Trophoblast cell (in vitro differentiated cells and primary cell): ENCODE measurements at regions not wholly inside any gene's neighbourhood (a gene's known extent, or its start where the extent isn't known, plus 50 kb on each side); places are given as distances from the start of the nearest gene placed in this dataset.

Experiments
- DNase-seq, 2 donors: peaks; one replicate each; pipeline ENCODE4 v3.0.0-alpha.2; 2016
- H2AFZ ChIP-seq: 2 replicates; pipeline ENCODE4 v1.6.1; 2013; ENCODE audit warnings: low read length, moderate library complexity, mild to moderate bottlenecking; ENCODE audit not compliant: insufficient read depth, poor library complexity
- H2AK5ac ChIP-seq: 2 replicates; pipeline ENCODE4 v1.6.1; 2013; ENCODE audit warnings: mild to moderate bottlenecking, low read length
- H2BK120ac ChIP-seq: 2 replicates; pipeline ENCODE4 v1.6.1; 2013; ENCODE audit warnings: low read length, mild to moderate bottlenecking, moderate library complexity; ENCODE audit not compliant: insufficient read depth, poor library complexity
- H2BK12ac ChIP-seq: 2 replicates; pipeline ENCODE4 v1.6.1; 2013; ENCODE audit warnings: mild to moderate bottlenecking, low read length, moderate library complexity
- H2BK5ac ChIP-seq: 2 replicates; pipeline ENCODE4 v1.6.1; 2013; ENCODE audit warnings: low read length, low read depth, moderate library complexity, mild to moderate bottlenecking; ENCODE audit not compliant: poor library complexity
- H3K14ac ChIP-seq: 2 replicates; pipeline ENCODE4 v1.6.1; 2013; ENCODE audit warnings: mild to moderate bottlenecking, low read length
- H3K18ac ChIP-seq: 2 replicates; pipeline ENCODE4 v1.6.1; 2013; ENCODE audit warnings: mild to moderate bottlenecking, low read length
- H3K23ac ChIP-seq: 2 replicates; pipeline ENCODE4 v1.6.1; 2013; ENCODE audit warnings: low read length
- H3K27ac ChIP-seq: 2 replicates; pipeline ENCODE4 v1.5.1; 2013; ENCODE audit warnings: low read depth, mild to moderate bottlenecking, inconsistent platforms, low read length, moderate library complexity
- H3K27me3 ChIP-seq: 2 replicates; pipeline ENCODE4 v1.6.1; 2013; ENCODE audit warnings: inconsistent platforms, mild to moderate bottlenecking, low read length, moderate library complexity; ENCODE audit not compliant: insufficient read depth
- H3K36me3 ChIP-seq, 2 experiments: 1 replicate in 1 of 2; 2 replicates in 1 of 2; pipeline ENCODE4 v1.6.1; 2013; ENCODE audit warnings: low read length in 2 of 2, mild to moderate bottlenecking in 2 of 2, moderate library complexity in 1 of 2; ENCODE audit not compliant: insufficient read depth in 2 of 2, control insufficient read depth in 1 of 2
- H3K4ac ChIP-seq: 2 replicates; pipeline ENCODE4 v1.6.1; 2013; ENCODE audit warnings: low read depth, mild to moderate bottlenecking, low read length, moderate library complexity
- H3K4me1 ChIP-seq, 2 experiments: 1 replicate in 1 of 2; 2 replicates in 1 of 2; pipeline ENCODE4 v1.6.1; 2013; ENCODE audit warnings: low read length in 2 of 2, mild to moderate bottlenecking in 2 of 2, moderate library complexity in 1 of 2; ENCODE audit not compliant: insufficient read depth in 2 of 2, control insufficient read depth in 1 of 2
- H3K4me2 ChIP-seq: 2 replicates; pipeline ENCODE4 v1.6.1; 2013; ENCODE audit warnings: inconsistent platforms, mild to moderate bottlenecking, low read length, moderate library complexity
- H3K4me3 ChIP-seq: 2 replicates; pipeline ENCODE4 v1.5.1; 2013; ENCODE audit warnings: mild to moderate bottlenecking, low read depth, low read length, inconsistent platforms
- H3K79me1 ChIP-seq: one replicate; pipeline ENCODE4 v1.6.1; 2013; ENCODE audit warnings: low read length
- H3K79me2 ChIP-seq: 2 replicates; pipeline ENCODE4 v1.6.1; 2013; ENCODE audit warnings: low read length, mild to moderate bottlenecking; ENCODE audit not compliant: control insufficient read depth, insufficient read depth, poor library complexity
- H3K9ac ChIP-seq: 2 replicates; pipeline ENCODE4 v1.6.1; 2013; ENCODE audit warnings: mild to moderate bottlenecking, low read length
- H3K9me3 ChIP-seq: 2 replicates; pipeline ENCODE4 v1.6.1; 2013; ENCODE audit warnings: low read depth, mild to moderate bottlenecking, control low read depth, inconsistent platforms, low read length; ENCODE audit not compliant: insufficient read depth
- H4K12ac ChIP-seq: 2 replicates; pipeline ENCODE4 v1.6.1; 2013; ENCODE audit warnings: low read depth, mild to moderate bottlenecking, low read length, moderate library complexity
- H4K8ac ChIP-seq: 2 replicates; pipeline ENCODE4 v1.6.1; 2013; ENCODE audit warnings: low read depth, mild to moderate bottlenecking, low read length, moderate library complexity
- H4K91ac ChIP-seq: one replicate; pipeline ENCODE4 v1.6.1; 2013; ENCODE audit warnings: low read depth, mild to moderate bottlenecking, low read length, moderate library complexity
- WGBS: extraction: QIAGEN DNeasy Blood & Tissue Kit; methylation state at CpG from one replicate; pipeline ENCODE4 v1.1.7; 2013; ENCODE audit warnings: missing lambda C conversion rate; ENCODE audit not compliant: insufficient read length, insufficient coverage; ENCODE audit errors: extremely low coverage; 5-methylcytosine and 5-hydroxymethylcytosine counted together

- no peak overlapping the region for H3K4me3 ChIP-seq
- no peaks in the 10 kb centered on the region for H3K4me1 ChIP-seq
- no peak overlapping the region for H3K23ac ChIP-seq
- no peak overlapping the region for H4K91ac ChIP-seq
- no peak overlapping the region for H3K14ac ChIP-seq
- no peaks in the 10 kb centered on the region for H3K79me1 ChIP-seq
- WGBS: no CpG with 5 or more reads among the region's 3 CpGs
- no peak overlapping the region for H4K12ac ChIP-seq
- H3K18ac ChIP-seq: no peak overlapping the region
- no peaks in the 10 kb centered on the region for H3K36me3 ChIP-seq
- H4K8ac ChIP-seq: no peak overlapping the region
- H2AK5ac ChIP-seq: no peak overlapping the region
- no peaks in the 10 kb centered on the region for H3K9me3 ChIP-seq
- H3K4me2 ChIP-seq: no peak overlapping the region
- no peak overlapping the region for H2AFZ ChIP-seq
- no peak overlapping the region for H2BK5ac ChIP-seq
- DNase-seq: no peak
- H3K4ac ChIP-seq: no peak overlapping the region
- no peak overlapping the region for H2BK12ac ChIP-seq
- no peak overlapping the region for H3K9ac ChIP-seq
- H2BK120ac ChIP-seq: no peak overlapping the region
- H3K79me2 ChIP-seq: no peaks in the 10 kb centered on the region
- no peak overlapping the region for H3K27ac ChIP-seq
- H3K27me3 ChIP-seq: no peaks in the 10 kb centered on the region
Measured at GRCh38 chr6:48024956-48025355, 86.0 kb downstream of the PTCHD4 start.

- Histone ChIP-seq H3K23ac (no peak overlapping the region), H3K27me3 (no peaks in the 10 kb centered on the region), H3K9ac (no peak overlapping the region), H2AFZ (no peak overlapping the region), H3K4me3 (no peak overlapping the region), H3K79me2 (no peaks in the 10 kb centered on the region), H3K18ac (no peak overlapping the region), H3K4ac (no peak overlapping the region), H3K4me2 (no peak overlapping the region), H4K12ac (no peak overlapping the region), H2BK120ac (no peak overlapping the region), H2BK12ac (no peak overlapping the region), H4K8ac (no peak overlapping the region), H3K14ac (no peak overlapping the region), H2BK5ac (no peak overlapping the region), H3K9me3 (no peaks in the 10 kb centered on the region), H4K91ac (no peak overlapping the region), H3K4me1 (no peaks in the 10 kb centered on the region), H2AK5ac (no peak overlapping the region), H3K27ac (no peak overlapping the region), H3K36me3 (no peaks in the 10 kb centered on the region), H3K79me1 (no peaks in the 10 kb centered on the region)
- no CpG with 5 or more reads among the region's 1 CpG for whole genome bisulfite sequencing
- DNase-seq: no peak
Measured at GRCh38 chr6:48021904-48022303, 89.1 kb downstream of the PTCHD4 start.

DNA sequence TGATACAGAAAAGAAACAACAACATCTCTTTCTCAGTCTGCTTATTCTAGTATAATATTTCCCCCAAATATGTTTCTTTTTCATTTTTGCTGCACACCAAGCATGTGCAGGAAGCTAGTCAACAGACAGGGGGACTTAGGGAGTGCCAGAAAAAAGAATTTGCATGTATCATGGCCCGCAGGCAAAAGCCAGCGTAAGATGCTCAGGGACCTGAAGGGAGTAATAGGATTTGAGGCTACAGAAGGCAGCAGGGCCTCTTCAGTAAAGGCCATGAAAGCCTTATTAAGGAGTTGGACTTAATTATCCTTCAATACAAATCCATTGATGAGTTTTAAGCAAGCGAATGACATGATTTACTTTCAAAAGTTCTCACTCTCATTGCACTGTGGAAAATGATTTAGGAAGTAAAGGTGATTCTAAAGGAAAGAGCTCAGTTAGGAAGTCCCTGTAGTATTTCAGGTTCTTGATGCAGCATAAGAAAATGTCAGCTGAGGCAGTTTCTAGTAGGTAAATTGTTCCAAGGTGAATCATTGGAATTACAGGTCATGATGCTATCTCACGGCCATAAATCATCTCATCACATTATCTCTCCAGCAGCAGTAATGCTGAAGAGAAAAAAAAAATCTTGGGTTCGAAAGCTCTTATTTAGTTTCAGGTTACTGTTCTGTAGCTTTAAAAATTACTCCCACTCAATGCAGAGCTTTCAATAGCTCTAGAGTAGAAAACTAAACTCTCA lies 94.8 kb downstream of the PTCHD4 start:
- Histone ChIP-seq H2AFZ (no peak overlapping the region), H3K27me3 (no peaks in the 10 kb centered on the region), H3K9me3 (no peaks in the 10 kb centered on the region), H3K14ac (no peak overlapping the region), H3K4me2 (no peak overlapping the region), H4K12ac (no peak overlapping the region), H4K8ac (no peak overlapping the region), H3K4ac (no peak overlapping the region), H3K23ac (no peak overlapping the region), H2BK12ac (no peak overlapping the region), H3K9ac (no peak overlapping the region), H3K79me1 (no peaks in the 10 kb centered on the region), H3K4me1 (peaks cover 0 to 3% of the 10 kb centered on the region in 2 experiments), H3K79me2 (no peaks in the 10 kb centered on the region), H3K18ac (no peak overlapping the region), H2AK5ac (no peak overlapping the region), H2BK5ac (no peak overlapping the region), H3K4me3 (no peak overlapping the region), H2BK120ac (no peak overlapping the region), H3K36me3 (no peaks in the 10 kb centered on the region), H3K27ac (no peak overlapping the region), H4K91ac (no peak overlapping the region)
- DNase-seq: peak; percentile 2 to 73
- WGBS: no CpG with 5 or more reads among the region's 5 CpGs

GRCh38 chr6:47992809-47993208 lies 118.2 kb downstream of the PTCHD4 start:
- Histone ChIP-seq H3K4ac (no peak overlapping the region), H3K4me3 (no peak overlapping the region), H2AK5ac (no peak overlapping the region), H3K4me2 (no peak overlapping the region), H2BK5ac (no peak overlapping the region), H3K9ac (no peak overlapping the region), H3K4me1 (peaks cover 0 to 2% of the 10 kb centered on the region in 2 experiments), H3K14ac (no peak overlapping the region), H3K79me1 (no peaks in the 10 kb centered on the region), H2BK120ac (no peak overlapping the region), H4K8ac (no peak overlapping the region), H3K27ac (no peak overlapping the region), H3K9me3 (no peaks in the 10 kb centered on the region), H2AFZ (no peak overlapping the region), H3K36me3 (peaks cover 0 to 2% of the 10 kb centered on the region in 2 experiments), H4K91ac (no peak overlapping the region), H3K79me2 (no peaks in the 10 kb centered on the region), H4K12ac (no peak overlapping the region), H3K27me3 (no peaks in the 10 kb centered on the region), H3K18ac (no peak overlapping the region), H3K23ac (no peak overlapping the region), H2BK12ac (no peak overlapping the region)
- no peak for DNase-seq
- no CpG with 5 or more reads among the region's 3 CpGs for WGBS
